BJ (cell line): ENCODE measurements at regions not wholly inside any gene's neighbourhood (a gene's known extent, or its start where the extent isn't known, plus 50 kb on each side); places are given as distances from the start of the nearest gene placed in this dataset.
A peak's percentile ranks its signal among the peaks of the same experiment; 100 is the strongest.

Experiments
- CTCF ChIA-PET: fragments of 350-600 bp; formaldehyde crosslinking; extraction: SDS; loops from one replicate; lab custom pipeline; 2021; ENCODE audit warnings: antibody characterized with exemption, inconsistent platforms; lab: Yijun Ruan, JAX
- POLR2A ChIA-PET: fragments of 300-600 bp; sonication (Branson Sonifier 250); formaldehyde crosslinking; extraction: SDS; loops from one replicate; lab custom pipeline; 2021; ENCODE audit warnings: antibody characterized with exemption; lab: Charles Lee
- DNase-seq: peaks from one replicate; pipeline ENCODE4 v3.0.0-alpha.2; 2011; ENCODE audit warnings: low read depth
- H3K27me3 ChIP-seq: 2 replicates; pipeline ENCODE4 v1.6.0; 2011; ENCODE audit warnings: low read length; ENCODE audit not compliant: control insufficient read depth, insufficient read depth
- H3K36me3 ChIP-seq: 2 replicates; pipeline ENCODE4 v1.5.1; 2011; ENCODE audit warnings: low read length; ENCODE audit not compliant: control insufficient read depth, insufficient read depth
- H3K4me3 ChIP-seq: 2 replicates; pipeline ENCODE4 v1.5.1; 2011; ENCODE audit warnings: low read depth, mild to moderate bottlenecking, control low read depth, low read length
- TF ChIP-seq, protein P1 (sequence below): IDR thresholded peaks from 2 replicates; pipeline ENCODE4 v1.5.1; 2011; ENCODE audit warnings: low read depth, mild to moderate bottlenecking, control low read depth, inconsistent platforms, low read length, moderate library complexity; ENCODE audit not compliant: insufficient read depth

DNA sequence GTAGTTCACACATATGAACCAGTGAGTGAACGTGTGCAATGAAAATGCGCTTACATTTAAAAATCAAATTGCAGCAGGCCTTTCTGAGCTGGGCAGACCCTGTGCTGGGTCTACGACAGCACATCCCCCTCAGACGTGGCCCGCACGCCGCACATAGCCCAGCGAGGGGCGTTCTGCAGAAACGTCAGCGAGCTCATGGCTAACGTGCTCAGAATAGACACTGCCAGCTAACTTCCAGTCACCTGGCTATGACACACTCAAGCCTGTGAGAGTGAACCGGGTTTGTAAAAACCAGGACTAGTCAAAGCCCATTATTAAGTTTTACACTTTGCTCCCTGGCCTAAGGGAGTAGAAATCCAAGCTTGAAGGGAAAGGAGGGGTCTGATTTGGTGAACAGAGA is 108.1 kb upstream of the INSIG1 start:
- CTCF ChIA-PET: interaction anchor here (0.7 to 8.3 kb wide), 16 partner anchors 10 to 262 kb away, joined by 3 to 84 read pairs (median 6); partner anchors contain the start of gene INSIG1
- no peak for DNase-seq

DNA sequence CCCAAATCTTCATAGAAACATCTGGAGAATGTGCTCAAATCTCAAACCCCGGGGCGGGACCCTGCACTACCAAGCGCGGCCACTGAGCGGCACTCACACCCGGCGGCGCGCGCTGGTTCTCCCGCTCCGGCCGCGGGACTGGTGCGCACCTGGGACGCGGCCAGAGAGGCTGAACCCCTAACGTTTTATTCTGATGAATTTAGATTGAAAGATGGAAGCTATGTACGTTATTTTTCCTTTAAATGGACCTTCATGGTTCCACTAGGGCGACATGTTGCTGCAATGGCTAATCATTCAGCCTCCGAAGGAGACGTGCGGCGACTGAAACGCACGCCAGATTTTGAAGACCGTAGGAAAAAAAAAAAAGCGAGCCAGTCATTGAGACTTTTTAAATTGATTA is 107.0 kb upstream of the INSIG1 start:
- no peak for DNase-seq
- TF ChIP-seq, protein P1, sequence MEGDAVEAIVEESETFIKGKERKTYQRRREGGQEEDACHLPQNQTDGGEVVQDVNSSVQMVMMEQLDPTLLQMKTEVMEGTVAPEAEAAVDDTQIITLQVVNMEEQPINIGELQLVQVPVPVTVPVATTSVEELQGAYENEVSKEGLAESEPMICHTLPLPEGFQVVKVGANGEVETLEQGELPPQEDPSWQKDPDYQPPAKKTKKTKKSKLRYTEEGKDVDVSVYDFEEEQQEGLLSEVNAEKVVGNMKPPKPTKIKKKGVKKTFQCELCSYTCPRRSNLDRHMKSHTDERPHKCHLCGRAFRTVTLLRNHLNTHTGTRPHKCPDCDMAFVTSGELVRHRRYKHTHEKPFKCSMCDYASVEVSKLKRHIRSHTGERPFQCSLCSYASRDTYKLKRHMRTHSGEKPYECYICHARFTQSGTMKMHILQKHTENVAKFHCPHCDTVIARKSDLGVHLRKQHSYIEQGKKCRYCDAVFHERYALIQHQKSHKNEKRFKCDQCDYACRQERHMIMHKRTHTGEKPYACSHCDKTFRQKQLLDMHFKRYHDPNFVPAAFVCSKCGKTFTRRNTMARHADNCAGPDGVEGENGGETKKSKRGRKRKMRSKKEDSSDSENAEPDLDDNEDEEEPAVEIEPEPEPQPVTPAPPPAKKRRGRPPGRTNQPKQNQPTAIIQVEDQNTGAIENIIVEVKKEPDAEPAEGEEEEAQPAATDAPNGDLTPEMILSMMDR: peak; percentile 97
- POLR2A ChIA-PET: no interaction called here
- Histone ChIP-seq H3K4me3 (no peak overlapping the region), H3K27me3 (no peaks in the 10 kb centered on the region; the same call in none of the 2 replicates), H3K36me3 (no peaks in the 10 kb centered on the region)
- CTCF ChIA-PET: interaction anchor here (0.6 to 8.3 kb wide), 16 partner anchors 9 to 263 kb away, joined by 3 to 84 read pairs (median 4); partner anchors contain the start of gene INSIG1

More for the DNA sequence above, 108.1 kb upstream of the INSIG1 start:
- no peak overlapping the region for H3K4me3 ChIP-seq
- no peaks in the 10 kb centered on the region; the same call in none of the 2 replicates for H3K27me3 ChIP-seq
- TF ChIP-seq, protein P1: no peak
- no peaks in the 10 kb centered on the region for H3K36me3 ChIP-seq
- POLR2A ChIA-PET: no interaction called here

DNA sequence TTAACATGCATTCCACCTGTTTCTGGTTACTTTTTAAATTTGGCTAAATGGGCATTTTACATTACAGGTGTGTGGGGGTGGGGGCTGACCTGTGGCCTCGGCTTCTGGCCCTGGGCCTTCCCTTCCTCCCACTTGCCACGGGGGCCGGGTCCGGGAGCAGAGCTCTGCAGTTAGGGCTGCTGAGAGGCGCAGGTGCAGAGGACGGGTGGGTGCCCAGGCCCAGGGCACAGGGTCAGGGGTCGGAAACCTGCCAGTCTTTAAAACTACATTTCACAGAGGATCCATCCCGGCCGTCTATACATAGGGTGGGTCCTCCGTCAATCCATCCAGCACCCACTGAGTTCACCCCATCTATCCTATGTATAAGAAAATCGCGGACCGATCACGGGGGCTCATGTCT is 106.5 kb upstream of the INSIG1 start:
- CTCF ChIA-PET: interaction anchor here (0.6 to 8.3 kb wide), 14 partner anchors 9 to 263 kb away, joined by 3 to 84 read pairs (median 5); partner anchors contain the start of gene INSIG1
- no peaks in the 10 kb centered on the region for H3K36me3 ChIP-seq
- POLR2A ChIA-PET: interaction anchor here (0.7 kb wide), 1 partner anchor 57 kb away, joined by 5 read pairs; no protein-coding TSS in a partner anchor

DNA sequence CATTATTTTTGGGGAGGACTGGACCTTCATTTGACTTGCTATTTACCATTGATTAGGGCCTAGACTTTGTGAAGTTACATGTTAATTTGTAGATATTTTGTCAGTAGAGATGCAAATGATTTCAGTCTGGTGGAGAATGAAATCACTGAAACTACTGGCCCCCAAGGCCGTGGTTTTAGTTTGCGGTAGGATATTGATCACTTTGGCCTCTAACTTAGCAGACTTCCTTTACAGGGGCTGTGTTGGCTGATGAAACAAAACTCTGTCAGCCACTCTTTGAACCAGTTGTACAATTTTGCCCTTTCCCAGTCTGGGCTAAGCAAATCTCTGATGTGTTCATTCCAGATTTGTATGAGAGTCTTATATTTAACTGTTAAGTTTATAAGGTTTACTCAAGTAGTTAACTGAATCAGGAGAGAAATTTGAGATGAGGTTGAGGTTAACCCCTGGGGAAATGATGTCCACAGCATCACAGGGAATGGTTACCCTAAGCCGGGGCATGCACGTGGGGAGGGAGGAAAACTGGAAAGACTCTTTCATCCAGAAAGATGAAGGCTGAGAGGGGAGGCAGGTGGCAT is 105.7 kb upstream of the INSIG1 start:
- no peak for DNase-seq
- no peaks in the 10 kb centered on the region; the same call in none of the 2 replicates for H3K27me3 ChIP-seq
- POLR2A ChIA-PET: no interaction called here
- no peaks in the 10 kb centered on the region for H3K36me3 ChIP-seq
- H3K4me3 ChIP-seq: no peak overlapping the region
- TF ChIP-seq, protein P1: no peak
- CTCF ChIA-PET: interaction anchor here (3.1 to 8.3 kb wide), 3 partner anchors 13 to 152 kb away, joined by 11 to 84 read pairs (median 13); partner anchors contain the start of gene INSIG1

More for the DNA sequence above, 106.5 kb upstream of the INSIG1 start:
- DNase-seq: no peak
- H3K27me3 ChIP-seq: no peaks in the 10 kb centered on the region; the same call in none of the 2 replicates
- no peak overlapping the region for H3K4me3 ChIP-seq
- TF ChIP-seq, protein P1: no peak

DNA sequence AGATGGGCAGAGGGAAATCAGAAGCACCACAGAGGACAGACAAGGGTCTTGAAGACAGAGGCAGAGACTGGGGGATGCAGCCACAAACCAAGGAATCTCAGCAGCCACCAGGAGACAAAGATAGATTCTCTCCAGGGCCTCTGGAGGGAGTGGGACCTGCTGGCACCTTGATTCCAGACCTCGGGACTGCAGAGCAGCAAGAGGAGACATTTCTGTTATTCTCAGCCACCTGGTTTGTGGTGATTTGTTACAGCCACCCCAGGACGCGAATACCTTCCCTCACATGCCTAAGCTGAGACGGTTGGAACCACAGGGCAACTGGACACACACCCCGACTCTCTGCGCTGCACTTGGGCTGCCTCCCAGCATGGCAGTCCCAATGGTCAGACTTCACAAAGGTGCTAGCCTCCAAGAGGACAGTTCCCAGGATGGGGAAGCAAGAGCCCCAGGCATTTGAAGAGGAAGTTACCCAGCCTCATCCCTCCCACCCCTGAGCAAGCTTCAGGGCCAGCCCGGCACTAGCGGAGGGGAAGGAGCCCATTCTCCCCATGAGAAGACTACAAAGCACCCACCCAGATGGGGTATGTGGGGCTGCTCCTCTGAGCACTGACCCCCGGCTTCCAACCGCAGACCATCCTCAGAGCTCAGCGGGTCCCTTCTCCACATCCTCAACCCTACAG is 104.6 kb upstream of the INSIG1 start:
- CTCF ChIA-PET: interaction anchor here (0.5 to 8.3 kb wide), 3 partner anchors 151 to 586 kb away, joined by 3 to 84 read pairs (median 3); no protein-coding TSS in a partner anchor
- no peak overlapping the region for H3K4me3 ChIP-seq
- TF ChIP-seq, protein P1: no peak
- no peaks in the 10 kb centered on the region; the same call in none of the 2 replicates for H3K27me3 ChIP-seq
- no peak for DNase-seq
- H3K36me3 ChIP-seq: no peaks in the 10 kb centered on the region
- POLR2A ChIA-PET: no interaction called here
